ENCODE measurements at regions not wholly inside any gene's neighbourhood (a gene's known extent, or its start where the extent isn't known, plus 50 kb on each side); places are given as distances from the start of the nearest gene placed in this dataset.

DNA sequence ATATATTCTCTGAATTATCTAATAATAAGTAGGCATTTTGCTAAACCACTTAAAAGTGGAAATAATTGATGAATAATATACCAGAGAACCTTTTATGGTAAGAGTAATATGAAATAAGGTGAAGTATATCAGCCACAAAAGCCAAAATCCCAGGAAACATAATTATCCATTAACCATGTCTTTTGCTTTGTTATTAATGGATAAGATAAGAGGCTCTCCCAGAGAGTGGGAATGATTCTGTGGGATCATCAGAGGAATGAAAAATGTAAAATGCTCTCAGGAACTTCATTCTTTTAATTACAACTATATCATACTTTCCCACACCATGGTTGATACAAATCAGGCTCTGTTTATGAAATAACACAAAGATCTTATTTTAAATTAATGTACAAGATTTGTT lies 391.7 kb upstream of the FZD8 start:
- TF ChIP-seq, protein P1, sequence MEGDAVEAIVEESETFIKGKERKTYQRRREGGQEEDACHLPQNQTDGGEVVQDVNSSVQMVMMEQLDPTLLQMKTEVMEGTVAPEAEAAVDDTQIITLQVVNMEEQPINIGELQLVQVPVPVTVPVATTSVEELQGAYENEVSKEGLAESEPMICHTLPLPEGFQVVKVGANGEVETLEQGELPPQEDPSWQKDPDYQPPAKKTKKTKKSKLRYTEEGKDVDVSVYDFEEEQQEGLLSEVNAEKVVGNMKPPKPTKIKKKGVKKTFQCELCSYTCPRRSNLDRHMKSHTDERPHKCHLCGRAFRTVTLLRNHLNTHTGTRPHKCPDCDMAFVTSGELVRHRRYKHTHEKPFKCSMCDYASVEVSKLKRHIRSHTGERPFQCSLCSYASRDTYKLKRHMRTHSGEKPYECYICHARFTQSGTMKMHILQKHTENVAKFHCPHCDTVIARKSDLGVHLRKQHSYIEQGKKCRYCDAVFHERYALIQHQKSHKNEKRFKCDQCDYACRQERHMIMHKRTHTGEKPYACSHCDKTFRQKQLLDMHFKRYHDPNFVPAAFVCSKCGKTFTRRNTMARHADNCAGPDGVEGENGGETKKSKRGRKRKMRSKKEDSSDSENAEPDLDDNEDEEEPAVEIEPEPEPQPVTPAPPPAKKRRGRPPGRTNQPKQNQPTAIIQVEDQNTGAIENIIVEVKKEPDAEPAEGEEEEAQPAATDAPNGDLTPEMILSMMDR (IDR thresholded peaks at IDR 0.05; ENCODE audit: borderline replicate concordance, control extremely low read depth, extremely low read depth, insufficient read depth, missing control alignments) = no peak
- DNase-seq (ENCODE audit: low spot score) = no peak
- in situ Hi-C loops (cut with MboI; ENCODE audit: low sequenced_read_pairs, unreplicated experiment) = no loop called here

DNA sequence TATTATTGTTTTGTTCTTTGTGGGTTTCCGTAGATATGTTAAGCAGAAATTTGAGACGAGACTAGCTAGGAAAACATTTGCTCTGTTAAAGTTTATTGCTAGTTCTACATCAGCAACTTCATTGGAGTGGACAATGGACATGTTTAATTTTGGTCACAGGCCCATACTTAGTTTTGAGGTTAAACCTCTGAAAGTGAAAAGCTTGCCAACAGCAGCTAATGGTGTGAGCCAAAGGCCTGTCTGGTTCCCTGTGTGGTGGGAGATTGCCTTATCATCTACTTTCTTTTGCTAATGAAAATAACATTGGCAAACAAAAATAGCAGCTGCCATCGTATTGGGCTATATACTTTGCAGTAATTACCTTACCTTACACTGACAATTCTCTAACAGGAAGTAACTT lies 388.4 kb upstream of the FZD8 start:
- no peak for DNase-seq (ENCODE audit: low spot score)
- TF ChIP-seq, protein P1 (IDR thresholded peaks at IDR 0.05; ENCODE audit: borderline replicate concordance, control extremely low read depth, extremely low read depth, insufficient read depth, missing control alignments) = no peak
- in situ Hi-C loops (cut with MboI; ENCODE audit: low sequenced_read_pairs, unreplicated experiment) = no loop called here

DNA sequence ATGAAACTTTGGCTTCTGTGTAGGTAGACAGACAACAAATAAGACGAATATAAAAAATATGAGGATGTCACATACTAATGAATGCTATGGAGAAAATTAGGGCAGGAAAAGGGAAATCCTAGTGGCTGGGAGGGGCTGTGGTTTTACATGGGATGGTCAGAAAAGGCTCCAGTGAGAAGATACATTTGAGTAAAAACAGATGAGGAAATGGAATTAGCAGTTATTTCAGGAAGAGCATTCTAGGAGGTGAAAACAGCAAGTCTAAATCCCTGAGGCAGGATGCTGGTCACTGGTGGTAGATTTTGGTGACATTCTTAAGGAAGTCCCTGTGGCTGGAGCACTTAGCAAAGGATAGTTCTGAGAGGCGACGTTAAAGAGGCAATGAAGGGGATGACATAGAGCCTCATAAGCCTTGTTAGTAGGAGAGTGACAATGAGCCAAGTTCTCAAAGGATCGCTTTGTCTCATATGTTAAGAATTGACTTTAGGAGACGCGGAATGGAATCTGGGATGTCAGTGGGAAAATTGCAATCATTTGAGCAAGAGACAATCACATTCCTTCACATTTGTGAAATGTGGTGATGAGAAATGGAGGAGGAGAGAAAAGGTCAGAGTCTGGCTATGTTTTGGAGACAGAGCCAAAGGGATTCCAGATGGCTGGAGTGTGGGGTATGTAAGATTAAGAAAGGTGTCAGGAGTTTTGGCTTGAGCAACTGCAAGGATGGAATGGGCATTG lies 384.7 kb upstream of the FZD8 start:
- TF ChIP-seq, protein P1 (IDR thresholded peaks at IDR 0.05; ENCODE audit: borderline replicate concordance, control extremely low read depth, extremely low read depth, insufficient read depth, missing control alignments) = no peak
- in situ Hi-C loops (cut with MboI; ENCODE audit: low sequenced_read_pairs, unreplicated experiment) = no loop called here
- DNase-seq (ENCODE audit: low spot score) = no peak

DNA sequence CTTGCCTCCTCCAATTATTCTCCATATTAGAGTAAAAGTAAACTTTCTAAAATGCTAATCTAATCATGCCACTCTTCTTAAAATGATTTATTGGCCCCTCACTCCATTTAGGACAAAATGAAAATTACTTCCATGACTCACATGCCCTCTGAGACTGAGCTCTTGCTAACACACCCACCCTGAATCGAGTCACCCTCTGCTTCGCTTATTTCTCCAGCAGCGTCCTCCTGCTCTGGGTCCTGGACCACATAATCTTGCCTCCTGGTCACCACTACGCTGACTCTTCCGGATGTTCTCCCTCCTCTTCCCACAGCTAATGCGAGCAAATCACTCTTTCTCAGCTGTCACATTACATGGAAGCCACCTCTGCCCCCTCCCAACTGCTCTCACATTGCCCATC lies 384.0 kb upstream of the FZD8 start:
- TF ChIP-seq, protein P1 (IDR thresholded peaks at IDR 0.05; ENCODE audit: borderline replicate concordance, control extremely low read depth, extremely low read depth, insufficient read depth, missing control alignments) = no peak
- in situ Hi-C loops (cut with MboI; ENCODE audit: low sequenced_read_pairs, unreplicated experiment) = no loop called here
- DNase-seq (ENCODE audit: low spot score) = no peak

DNA sequence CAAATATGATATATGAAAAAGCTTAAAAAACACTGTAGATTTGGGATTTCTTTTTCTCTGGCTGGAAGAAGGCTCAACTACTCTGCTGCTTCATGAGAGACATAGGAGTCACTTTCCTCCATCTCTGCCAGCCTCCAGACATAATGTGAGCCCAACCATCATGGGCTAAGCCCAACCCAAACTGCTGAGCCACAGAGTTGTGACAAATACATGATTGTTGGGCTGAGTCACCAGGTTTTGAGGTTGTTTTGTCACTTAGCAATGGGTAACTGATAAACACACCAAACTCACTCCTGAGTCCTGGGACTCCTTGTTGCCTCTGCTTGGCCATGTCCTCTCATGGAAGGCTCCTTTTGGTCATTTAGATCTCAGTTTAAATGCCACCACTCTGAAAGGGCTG lies 381.8 kb upstream of the FZD8 start:
- no peak for DNase-seq (ENCODE audit: low spot score)
- TF ChIP-seq, protein P1 (IDR thresholded peaks at IDR 0.05; ENCODE audit: borderline replicate concordance, control extremely low read depth, extremely low read depth, insufficient read depth, missing control alignments) = no peak
- in situ Hi-C loops (cut with MboI; ENCODE audit: low sequenced_read_pairs, unreplicated experiment) = no loop called here

DNA sequence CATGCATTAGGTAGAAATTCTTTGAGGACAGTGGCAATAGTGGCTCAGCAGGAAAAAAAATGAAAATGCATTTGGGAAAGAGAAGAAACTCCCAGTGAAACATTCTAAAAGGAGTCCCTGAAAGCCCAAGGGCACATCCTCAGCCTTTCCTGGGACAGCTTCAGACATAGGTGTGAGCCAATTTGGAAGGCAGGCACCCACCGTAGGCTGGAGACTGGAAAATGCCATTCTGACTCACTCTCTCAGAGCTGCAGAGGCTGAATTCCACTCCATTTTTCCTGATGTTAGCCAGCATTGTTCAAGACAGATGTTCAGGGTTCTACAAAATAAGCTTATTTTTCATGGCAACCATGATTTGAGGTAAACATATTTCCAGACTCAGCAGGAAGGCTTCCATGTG lies 379.0 kb upstream of the FZD8 start:
- DNase-seq (ENCODE audit: low spot score) = no peak
- in situ Hi-C loops (cut with MboI; ENCODE audit: low sequenced_read_pairs, unreplicated experiment) = no loop called here
- TF ChIP-seq, protein P1 (IDR thresholded peaks at IDR 0.05; ENCODE audit: borderline replicate concordance, control extremely low read depth, extremely low read depth, insufficient read depth, missing control alignments) = no peak
